Erythroblast (primary cell): ENCODE measurements at regions not wholly inside any gene's neighbourhood (a gene's known extent, or its start where the extent isn't known, plus 50 kb on each side); places are given as distances from the start of the nearest gene placed in this dataset.
"Not testable (repeated sequence)": the region's sequence is repeated elsewhere in the genome, so short reads cannot be mapped to it uniquely, and the experiment has no call there.

Experiments used
- DNase-seq, 2 experiments: peaks; one replicate each; lab custom pipeline; 2025; lab: John Stamatoyannopoulos, UW
- GATA1 ChIP-seq: IDR thresholded peaks from 2 replicates; pipeline ENCODE4 v1.6.1; 2011; ENCODE audit warnings: low read depth, mild to moderate bottlenecking, control low read depth, low read length, moderate library complexity
- POLR2A ChIP-seq: IDR thresholded peaks from 2 replicates; pipeline ENCODE4 v1.6.1; 2011; ENCODE audit warnings: mild to moderate bottlenecking, low read length

GRCh38 chr4:81715757-81716156, 244.1 kb upstream of the RASGEF1B start:
- TF ChIP-seq POLR2A: no peak
- TF ChIP-seq GATA1: no peak

DNA sequence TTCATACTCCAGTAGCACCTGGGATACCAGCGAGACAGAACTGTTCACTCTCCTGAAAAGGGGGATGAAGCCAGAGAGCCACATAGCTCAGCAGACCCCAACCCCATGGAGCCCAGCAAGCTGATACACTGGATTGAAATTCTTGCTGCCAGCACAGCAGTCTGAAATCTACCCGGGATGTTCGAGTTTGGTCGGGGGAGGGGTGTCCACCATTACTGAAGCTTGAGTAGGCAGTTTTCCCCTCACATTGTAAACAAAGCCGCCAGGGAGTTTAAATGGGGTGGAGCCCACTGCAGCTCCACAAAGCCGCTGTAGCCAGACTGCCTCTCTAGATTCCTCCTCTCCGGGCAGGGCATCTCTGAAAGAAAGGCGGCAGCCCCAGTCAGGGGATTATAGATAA, 243.7 kb upstream of the RASGEF1B start:
- DNase-seq: not testable (repeated sequence)

More at GRCh38 chr4:81715757-81716156, 244.1 kb upstream of the RASGEF1B start:
- DNase-seq: peak in 1 of 2 experiments; percentile 19

DNA sequence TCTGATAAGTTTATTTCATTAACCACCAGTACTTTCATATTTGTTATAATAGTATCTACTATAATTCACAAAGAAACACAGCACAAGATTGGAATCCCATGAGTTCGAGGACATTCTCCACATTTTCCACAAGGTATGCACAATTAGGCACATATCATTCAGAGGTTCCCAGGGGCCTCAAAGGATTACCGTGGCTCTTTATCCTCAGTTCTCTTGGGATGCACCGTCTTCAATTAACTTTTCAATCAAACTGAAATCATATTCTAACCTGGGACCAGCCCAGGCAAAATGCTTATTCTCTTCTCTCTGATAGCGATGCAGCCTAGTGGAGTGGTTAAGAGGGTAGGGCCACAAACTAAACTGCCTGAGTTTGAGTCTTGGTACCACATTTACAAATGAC, 242.6 kb upstream of the RASGEF1B start:
- DNase-seq: no peak
- TF ChIP-seq GATA1 (no peak), POLR2A (no peak)

GRCh38 chr4:81712714-81713113, 241.0 kb upstream of the RASGEF1B start:
- DNase-seq: no peak
- TF ChIP-seq GATA1 (no peak), POLR2A (no peak)

- no peak for DNase-seq
- TF ChIP-seq POLR2A: no peak
- no peak for TF ChIP-seq GATA1
These were observed 232.8 kb upstream of the RASGEF1B start for GRCh38 chr4:81704461-81704860.

GRCh38 chr4:81700189-81700588, 228.5 kb upstream of the RASGEF1B start:
- TF ChIP-seq GATA1: no peak
- TF ChIP-seq POLR2A: no peak
- no peak for DNase-seq

GRCh38 chr4:81698538-81699296, 227.0 kb upstream of the RASGEF1B start:
- TF ChIP-seq GATA1 (no peak), POLR2A (no peak)
- DNase-seq: no peak

DNA sequence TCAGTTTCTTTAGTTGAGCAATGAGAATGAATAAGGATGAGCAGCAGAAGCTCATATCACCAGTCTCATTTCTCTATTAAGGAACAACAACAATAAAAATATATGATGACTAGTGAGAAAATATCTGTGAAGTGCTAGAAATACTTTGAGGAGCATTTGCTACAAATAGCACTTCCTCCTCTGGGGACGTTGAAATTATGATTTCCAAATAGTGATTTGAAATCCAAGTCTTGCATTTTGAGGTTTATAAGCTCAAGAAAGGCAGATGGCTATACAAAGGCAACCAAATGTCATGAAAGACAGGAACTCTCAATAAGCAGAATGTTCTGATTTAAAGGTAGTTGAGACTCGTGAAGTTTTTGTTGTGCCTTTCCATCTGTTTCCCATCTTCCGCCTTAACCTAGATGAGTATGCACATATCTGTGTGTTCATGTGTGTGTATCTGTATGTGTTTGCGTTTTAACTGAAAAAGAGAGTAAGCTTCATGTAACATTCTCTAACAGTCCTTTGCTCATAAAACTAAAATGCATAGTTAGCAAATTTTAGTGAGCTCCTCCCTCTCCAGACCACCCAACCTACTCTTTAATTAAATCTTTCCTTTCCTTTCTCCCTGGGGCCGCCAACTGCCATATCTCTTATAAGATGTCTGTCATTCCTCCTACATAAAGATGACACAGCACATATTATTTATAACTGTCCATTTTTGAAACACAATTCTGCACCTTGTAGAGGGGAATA, 222.6 kb upstream of the RASGEF1B start:
- DNase-seq: no peak
- TF ChIP-seq GATA1 (no peak), POLR2A (no peak)

GRCh38 chr4:81690871-81691270, 219.2 kb upstream of the RASGEF1B start:
- no peak for TF ChIP-seq GATA1
- no peak for TF ChIP-seq POLR2A

DNA sequence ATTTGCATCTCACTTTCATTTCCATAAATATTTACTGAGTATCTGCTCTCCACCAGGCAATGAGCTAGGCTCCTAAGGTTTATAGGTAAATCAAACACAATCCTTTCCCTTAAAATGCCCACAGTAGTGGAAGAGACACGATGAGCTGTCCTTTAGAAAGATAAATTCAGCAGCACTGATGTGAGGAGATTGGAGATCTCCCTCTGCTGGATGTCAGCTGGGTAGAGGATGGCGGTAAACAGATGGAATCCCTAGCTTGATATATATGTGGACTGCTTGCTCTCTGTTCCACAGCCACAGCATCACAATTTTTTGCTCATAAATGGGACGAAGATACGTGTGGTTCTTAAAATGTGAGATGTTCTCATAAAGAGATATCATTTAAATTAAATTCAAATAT, 216.4 kb upstream of the RASGEF1B start:
- TF ChIP-seq GATA1: no peak
- TF ChIP-seq POLR2A: no peak
- no peak for DNase-seq

More at GRCh38 chr4:81690871-81691270, 219.2 kb upstream of the RASGEF1B start:
- no peak for DNase-seq

- no peak for TF ChIP-seq POLR2A
- TF ChIP-seq GATA1: no peak
- DNase-seq: no peak
These were observed 215.8 kb upstream of the RASGEF1B start for GRCh38 chr4:81687471-81687870.

DNA sequence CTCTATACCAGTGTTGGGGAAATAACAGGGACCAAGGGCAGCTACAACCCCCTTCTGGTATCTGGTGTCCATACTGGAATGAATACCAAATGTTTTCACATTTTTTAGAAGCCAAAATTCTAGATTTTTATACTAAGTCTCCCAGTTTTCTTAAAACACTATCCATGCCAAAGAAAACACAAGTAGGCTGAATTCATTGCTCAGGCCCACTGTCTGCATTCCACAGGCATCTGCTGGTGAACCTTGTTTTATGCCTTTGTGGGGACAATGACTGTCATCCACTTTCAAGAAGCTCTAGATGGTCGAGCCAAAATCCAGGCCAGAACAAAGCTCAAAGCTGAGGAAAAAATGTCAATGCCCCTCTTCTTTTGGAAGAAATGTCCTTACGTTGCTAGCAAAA, 213.4 kb upstream of the RASGEF1B start:
- TF ChIP-seq POLR2A: no peak
- TF ChIP-seq GATA1: no peak
- no peak for DNase-seq

DNA sequence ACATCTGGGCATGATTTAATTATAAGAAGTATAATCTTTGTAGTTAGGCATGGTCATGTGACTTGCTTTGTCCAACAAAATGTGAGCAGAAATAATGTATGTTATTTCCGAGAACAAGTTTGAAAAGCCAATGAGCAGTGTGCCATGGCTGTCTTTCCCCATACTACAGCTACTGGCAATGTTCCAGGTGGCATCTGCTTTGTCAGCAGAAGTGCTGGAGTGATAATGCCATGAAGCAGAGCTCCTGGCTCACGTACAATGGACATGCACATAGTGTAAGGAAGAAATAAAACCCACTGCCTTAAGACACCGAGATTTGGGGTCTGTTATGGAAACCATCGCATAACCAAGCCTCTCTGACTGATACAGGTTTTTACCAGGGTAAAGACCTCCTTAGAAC, 212.6 kb upstream of the RASGEF1B start:
- TF ChIP-seq POLR2A: no peak
- no peak for TF ChIP-seq GATA1
- DNase-seq: peak; percentile 9 to 13

DNA sequence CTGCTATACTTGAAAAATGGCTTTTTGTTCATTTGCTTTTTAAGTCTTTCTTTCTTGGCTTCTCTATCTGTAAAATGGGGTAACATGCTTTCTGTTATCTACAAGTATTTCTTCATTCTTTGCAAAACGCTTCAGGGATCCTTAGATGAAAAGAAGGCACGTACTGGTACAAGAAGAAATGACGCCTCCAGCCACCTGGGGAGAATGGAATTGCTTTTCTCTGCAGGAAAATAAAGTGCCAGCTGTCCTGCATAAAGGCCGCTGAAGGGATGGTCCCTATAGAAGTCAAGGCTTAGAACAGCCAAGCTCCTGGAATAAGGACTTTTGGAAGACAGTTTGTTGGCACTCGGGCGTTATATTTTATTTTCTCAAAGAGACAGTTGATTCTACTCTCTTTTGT, 210.8 kb upstream of the RASGEF1B start:
- TF ChIP-seq GATA1 (no peak), POLR2A (no peak)
- DNase-seq: no peak

GRCh38 chr4:81679315-81679714, 207.6 kb upstream of the RASGEF1B start:
- no peak for DNase-seq
- no peak for TF ChIP-seq GATA1
- no peak for TF ChIP-seq POLR2A
